ENCODE measurements at regions not wholly inside any gene's neighbourhood (a gene's known extent, or its start where the extent isn't known, plus 50 kb on each side); places are given as distances from the start of the nearest gene placed in this dataset.

DNA sequence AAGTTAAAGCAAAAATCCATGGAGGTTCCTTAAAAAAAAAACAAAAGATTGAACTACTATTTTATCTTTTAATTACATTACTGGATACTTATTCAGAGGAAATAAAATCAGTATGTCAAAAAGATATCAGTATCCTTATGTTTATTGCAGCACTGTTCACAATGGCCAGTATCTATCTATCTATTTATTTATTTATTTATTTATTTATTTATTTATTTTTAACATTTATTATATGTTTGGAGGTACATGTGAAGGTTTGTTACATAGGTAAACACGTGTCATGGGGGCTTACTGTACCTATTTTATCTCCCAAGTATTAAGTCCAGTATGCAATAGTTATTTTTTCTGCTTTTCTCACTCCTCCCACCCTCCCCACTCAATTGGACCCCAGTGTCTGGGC is 881.1 kb upstream of the POU3F4 start:
- no peak for DNase-seq
- no peak overlapping the region for H3K4me2 ChIP-seq (replicated peaks; ENCODE audit: extremely low read depth, low read length, poor library complexity, severe bottlenecking)
- no peaks in the 10 kb centered on the region for H4K20me1 ChIP-seq (ENCODE audit: insufficient read depth, low read length)
- H3K79me2 ChIP-seq (ENCODE audit: insufficient read depth, low read length): no peaks in the 10 kb centered on the region
- no peak overlapping the region for H3K4me3 ChIP-seq (replicated peaks in 1 of 3; ENCODE audit: low read depth in 2 of 3, low read length in 3 of 3)
- WGBS (ENCODE audit: insufficient coverage): no CpG with 5 or more reads among the region's 1 CpG
- Mint-ChIP-seq H3K9me3 (peaks cover 0 to 9% (median 0%) of the 10 kb centered on the region in 7 donors), H3K4me3 (no peak overlapping the region), H3K27ac (no peak overlapping the region), H3K4me1 (no peaks in the 10 kb centered on the region), H3K27me3 (ENCODE audit: low read depth in 3 of 3) (no peaks in the 10 kb centered on the region), H3K36me3 (no peaks in the 10 kb centered on the region)
- no peaks in the 10 kb centered on the region for H3K4me1 ChIP-seq (ENCODE audit: control insufficient read depth in 1 of 2, insufficient read depth in 2 of 2, low read length in 2 of 2)
- H3K36me3 ChIP-seq (replicated peaks in 1 of 2; ENCODE audit: control insufficient read depth in 1 of 2, insufficient read depth in 2 of 2, low read length in 2 of 2): no peaks in the 10 kb centered on the region
- intact Hi-C loops (cut with micrococcal nuclease): no loop called here
- no peak overlapping the region for H3K9ac ChIP-seq (ENCODE audit: insufficient read depth, low read length, poor library complexity, severe bottlenecking)
- H3K27me3 ChIP-seq (ENCODE audit: control insufficient read depth in 2 of 2, insufficient read depth in 2 of 2, low read length in 2 of 2): no peaks in the 10 kb centered on the region
- H3K27ac ChIP-seq (ENCODE audit: low read depth in 1 of 2, low read length in 2 of 2): no peak overlapping the region
- no peaks in the 10 kb centered on the region for H3K9me3 ChIP-seq (replicated peaks in 1 of 2; ENCODE audit: control insufficient read depth in 1 of 2, insufficient read depth in 1 of 2, low read length in 2 of 2)
- TF ChIP-seq, protein P1, sequence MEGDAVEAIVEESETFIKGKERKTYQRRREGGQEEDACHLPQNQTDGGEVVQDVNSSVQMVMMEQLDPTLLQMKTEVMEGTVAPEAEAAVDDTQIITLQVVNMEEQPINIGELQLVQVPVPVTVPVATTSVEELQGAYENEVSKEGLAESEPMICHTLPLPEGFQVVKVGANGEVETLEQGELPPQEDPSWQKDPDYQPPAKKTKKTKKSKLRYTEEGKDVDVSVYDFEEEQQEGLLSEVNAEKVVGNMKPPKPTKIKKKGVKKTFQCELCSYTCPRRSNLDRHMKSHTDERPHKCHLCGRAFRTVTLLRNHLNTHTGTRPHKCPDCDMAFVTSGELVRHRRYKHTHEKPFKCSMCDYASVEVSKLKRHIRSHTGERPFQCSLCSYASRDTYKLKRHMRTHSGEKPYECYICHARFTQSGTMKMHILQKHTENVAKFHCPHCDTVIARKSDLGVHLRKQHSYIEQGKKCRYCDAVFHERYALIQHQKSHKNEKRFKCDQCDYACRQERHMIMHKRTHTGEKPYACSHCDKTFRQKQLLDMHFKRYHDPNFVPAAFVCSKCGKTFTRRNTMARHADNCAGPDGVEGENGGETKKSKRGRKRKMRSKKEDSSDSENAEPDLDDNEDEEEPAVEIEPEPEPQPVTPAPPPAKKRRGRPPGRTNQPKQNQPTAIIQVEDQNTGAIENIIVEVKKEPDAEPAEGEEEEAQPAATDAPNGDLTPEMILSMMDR (IDR thresholded peaks at IDR 0.05): no peak
- H2AFZ ChIP-seq (ENCODE audit: insufficient read depth, low read depth, low read length, poor library complexity, severe bottlenecking): no peak overlapping the region

DNA sequence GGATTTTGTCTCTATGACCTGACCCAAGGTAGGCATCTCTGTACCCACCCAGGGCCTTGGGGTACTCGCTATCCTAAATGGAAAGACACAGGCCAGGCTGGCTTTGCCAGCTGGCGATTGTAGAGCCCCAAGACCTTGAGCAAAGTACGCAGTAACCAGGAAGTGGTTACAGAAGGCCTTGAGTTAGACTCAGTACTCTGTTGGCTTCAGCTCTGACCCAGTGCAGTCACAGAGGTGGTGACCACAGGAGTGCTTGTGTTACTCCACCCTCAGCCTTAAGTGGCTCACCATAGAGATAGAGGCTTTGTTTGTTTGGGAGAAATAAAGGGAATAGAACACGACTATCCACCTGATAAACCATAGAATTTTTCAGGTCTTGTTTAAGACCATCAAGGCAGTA is 880.5 kb upstream of the POU3F4 start:
- Histone ChIP-seq H2AFZ (ENCODE audit: insufficient read depth, low read depth, low read length, poor library complexity, severe bottlenecking) (no peak overlapping the region), H3K27ac (ENCODE audit: low read depth in 1 of 2, low read length in 2 of 2) (no peak overlapping the region), H3K27me3 (ENCODE audit: control insufficient read depth in 2 of 2, insufficient read depth in 2 of 2, low read length in 2 of 2) (no peaks in the 10 kb centered on the region), H4K20me1 (ENCODE audit: insufficient read depth, low read length) (no peaks in the 10 kb centered on the region), H3K9ac (ENCODE audit: insufficient read depth, low read length, poor library complexity, severe bottlenecking) (no peak overlapping the region), H3K36me3 (replicated peaks in 1 of 2; ENCODE audit: control insufficient read depth in 1 of 2, insufficient read depth in 2 of 2, low read length in 2 of 2) (no peaks in the 10 kb centered on the region), H3K4me2 (replicated peaks; ENCODE audit: extremely low read depth, low read length, poor library complexity, severe bottlenecking) (no peak overlapping the region), H3K9me3 (replicated peaks in 1 of 2; ENCODE audit: control insufficient read depth in 1 of 2, insufficient read depth in 1 of 2, low read length in 2 of 2) (no peaks in the 10 kb centered on the region), H3K4me3 (replicated peaks in 1 of 3; ENCODE audit: low read depth in 2 of 3, low read length in 3 of 3) (no peak overlapping the region), H3K4me1 (ENCODE audit: control insufficient read depth in 1 of 2, insufficient read depth in 2 of 2, low read length in 2 of 2) (no peaks in the 10 kb centered on the region), H3K79me2 (ENCODE audit: insufficient read depth, low read length) (no peaks in the 10 kb centered on the region)
- Mint-ChIP-seq H3K4me1 (no peaks in the 10 kb centered on the region), H3K27ac (no peak overlapping the region), H3K36me3 (no peaks in the 10 kb centered on the region), H3K4me3 (no peak overlapping the region), H3K9me3 (peaks cover 0 to 9% (median 0%) of the 10 kb centered on the region in 7 donors), H3K27me3 (ENCODE audit: low read depth in 3 of 3) (no peaks in the 10 kb centered on the region)
- TF ChIP-seq, protein P1 (IDR thresholded peaks at IDR 0.05): no peak
- no CpG with 5 or more reads among the region's 4 CpGs for WGBS (ENCODE audit: insufficient coverage)
- DNase-seq: no peak
- intact Hi-C loops (cut with micrococcal nuclease): no loop called here
